NT2/D1 (cell line): ENCODE measurements at regions not wholly inside any gene's neighbourhood (a gene's known extent, or its start where the extent isn't known, plus 50 kb on each side); places are given as distances from the start of the nearest gene placed in this dataset.

Source experiments
- DNase-seq: peaks from one replicate; pipeline ENCODE4 v3.0.0-alpha.2; 2011; ENCODE audit warnings: low read depth, low spot score
- H3K27me3 ChIP-seq: 2 replicates; pipeline ENCODE4 v1.6.0; 2011; ENCODE audit warnings: mild to moderate bottlenecking; ENCODE audit not compliant: insufficient read length, insufficient read depth
- H3K36me3 ChIP-seq: 2 replicates; pipeline ENCODE4 v1.6.1; 2011; ENCODE audit warnings: mild to moderate bottlenecking, low read length, mixed read lengths; ENCODE audit not compliant: insufficient read depth, insufficient read length
- H3K4me1 ChIP-seq: 2 replicates; pipeline ENCODE4 v1.5.1; 2011; ENCODE audit not compliant: insufficient read depth, insufficient read length
- H3K4me3 ChIP-seq: 2 replicates; pipeline ENCODE4 v1.5.1; 2011; ENCODE audit warnings: low read depth; ENCODE audit not compliant: insufficient read length
- H3K9ac ChIP-seq: 2 replicates; pipeline ENCODE4 v1.6.0; 2011; ENCODE audit warnings: low read depth; ENCODE audit not compliant: insufficient read length
- H3K9me3 ChIP-seq: 2 replicates; pipeline ENCODE4 v1.5.1; 2011; ENCODE audit warnings: mild to moderate bottlenecking, low read length; ENCODE audit not compliant: insufficient read depth
- SUZ12 ChIP-seq: IDR thresholded peaks from 2 replicates; pipeline ENCODE4 v1.6.1; 2011; ENCODE audit not compliant: insufficient read length, insufficient read depth; ENCODE audit errors: extremely low read depth
- YY1 ChIP-seq: IDR thresholded peaks from 2 replicates; pipeline ENCODE4 v1.6.1; 2011; ENCODE audit not compliant: insufficient read length, insufficient read depth
- ZNF274 ChIP-seq: IDR thresholded peaks from 2 replicates; pipeline ENCODE4 v1.6.1; 2011; ENCODE audit warnings: mild to moderate bottlenecking, low read depth, low read length

DNA sequence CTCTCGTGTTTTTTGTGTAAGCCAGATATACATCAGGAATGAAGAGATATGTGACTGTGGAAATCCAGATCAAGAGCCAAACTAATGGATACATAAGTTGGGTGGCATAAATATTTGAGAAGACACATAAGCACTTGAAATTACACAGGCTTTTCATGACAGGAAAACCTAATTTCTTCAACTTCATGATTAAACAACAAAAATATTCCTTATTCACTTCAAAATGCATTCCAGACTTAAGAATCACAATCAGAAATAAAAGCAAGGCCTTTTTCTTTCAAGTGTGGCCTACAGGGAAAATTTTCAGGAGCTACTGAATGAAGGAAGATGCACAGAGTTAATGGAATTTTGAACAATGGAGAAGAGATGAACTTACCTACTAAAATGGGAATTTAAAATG is 515.6 kb downstream of the FOXG1 start:
- H3K4me1 ChIP-seq: no peaks in the 10 kb centered on the region
- H3K4me3 ChIP-seq: no peak overlapping the region
- TF ChIP-seq SUZ12 (no peak), YY1 (no peak), ZNF274 (no peak)
- no peak for DNase-seq
- H3K9ac ChIP-seq: no peak overlapping the region
- H3K36me3 ChIP-seq: no peaks in the 10 kb centered on the region
- no peaks in the 10 kb centered on the region for H3K27me3 ChIP-seq
- H3K9me3 ChIP-seq: no peaks in the 10 kb centered on the region

DNA sequence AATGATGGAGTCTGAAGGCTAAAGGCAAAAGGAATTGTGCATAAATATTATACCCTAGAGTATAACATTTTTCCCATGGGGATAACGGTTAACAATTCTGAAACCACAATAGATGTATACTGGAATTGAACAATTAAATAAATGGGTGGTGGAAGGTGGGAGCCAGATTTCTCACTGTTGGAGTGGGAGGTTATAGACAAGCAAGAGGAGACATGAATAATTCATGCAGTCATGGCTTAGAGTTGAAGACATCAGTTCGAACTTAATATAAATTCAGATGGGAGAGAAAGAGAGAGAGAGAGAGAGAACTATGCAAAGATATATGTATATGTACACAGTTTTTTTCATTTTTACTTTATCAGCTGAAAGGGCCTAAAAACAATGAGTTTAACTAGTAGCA is 523.9 kb downstream of the FOXG1 start:
- Histone ChIP-seq H3K36me3 (no peaks in the 10 kb centered on the region), H3K4me1 (no peaks in the 10 kb centered on the region), H3K27me3 (no peaks in the 10 kb centered on the region), H3K4me3 (no peak overlapping the region), H3K9me3 (peaks cover 13% of the 10 kb centered on the region; the same call in 1 of the 2 replicates), H3K9ac (no peak overlapping the region)
- TF ChIP-seq SUZ12: no peak
- no peak for TF ChIP-seq ZNF274
- TF ChIP-seq YY1: no peak
- no peak for DNase-seq

DNA sequence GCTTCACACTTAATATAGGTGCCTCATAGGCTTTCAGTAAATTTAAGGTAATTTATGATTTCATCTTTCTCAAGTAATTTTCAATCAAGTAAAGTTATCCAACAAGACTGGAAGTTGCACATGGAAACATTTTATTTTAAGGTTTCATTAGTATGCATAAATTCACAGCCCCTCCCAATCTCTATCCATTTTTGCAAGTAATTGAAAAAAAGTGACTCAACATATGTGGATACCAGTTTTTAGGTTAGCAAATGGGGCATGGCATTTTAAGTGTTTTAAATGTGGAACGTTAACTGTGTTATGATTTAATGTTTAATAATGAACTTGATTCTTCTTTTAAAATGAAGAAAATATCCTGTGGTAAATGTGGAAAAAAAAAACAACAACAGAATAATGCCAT is 532.8 kb downstream of the FOXG1 start:
- DNase-seq: no peak
- Histone ChIP-seq H3K4me1 (no peaks in the 10 kb centered on the region), H3K27me3 (no peaks in the 10 kb centered on the region), H3K4me3 (no peak overlapping the region), H3K9me3 (peaks cover 5% of the 10 kb centered on the region; the same call in 1 of the 2 replicates), H3K36me3 (no peaks in the 10 kb centered on the region), H3K9ac (no peak overlapping the region)
- TF ChIP-seq SUZ12 (no peak), ZNF274 (no peak), YY1 (no peak)

DNA sequence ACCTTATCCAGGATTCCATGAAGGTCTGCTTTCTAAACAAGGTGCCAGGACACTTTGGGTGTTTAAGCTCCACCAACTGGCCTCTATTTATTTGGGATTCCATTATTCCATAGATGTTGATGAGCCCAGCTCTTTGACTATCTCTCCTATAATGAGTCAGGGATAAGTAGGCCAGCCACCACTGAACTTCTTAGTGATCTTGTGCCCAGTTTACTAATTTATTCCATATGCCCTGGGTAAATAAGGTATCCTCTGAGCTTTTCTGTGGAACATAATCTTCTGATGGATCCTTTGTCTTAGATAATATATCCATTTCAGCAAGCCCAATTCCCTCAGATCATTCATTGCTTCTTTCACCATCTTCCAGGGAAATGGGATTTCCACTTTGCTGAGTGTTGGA is 535.0 kb downstream of the FOXG1 start:
- no peak overlapping the region for H3K4me3 ChIP-seq
- TF ChIP-seq YY1 (no peak), ZNF274 (no peak), SUZ12 (no peak)
- no peak overlapping the region for H3K9ac ChIP-seq
- H3K4me1 ChIP-seq: no peaks in the 10 kb centered on the region
- H3K27me3 ChIP-seq: no peaks in the 10 kb centered on the region
- no peaks in the 10 kb centered on the region for H3K9me3 ChIP-seq
- no peak for DNase-seq
- H3K36me3 ChIP-seq: no peaks in the 10 kb centered on the region

DNA sequence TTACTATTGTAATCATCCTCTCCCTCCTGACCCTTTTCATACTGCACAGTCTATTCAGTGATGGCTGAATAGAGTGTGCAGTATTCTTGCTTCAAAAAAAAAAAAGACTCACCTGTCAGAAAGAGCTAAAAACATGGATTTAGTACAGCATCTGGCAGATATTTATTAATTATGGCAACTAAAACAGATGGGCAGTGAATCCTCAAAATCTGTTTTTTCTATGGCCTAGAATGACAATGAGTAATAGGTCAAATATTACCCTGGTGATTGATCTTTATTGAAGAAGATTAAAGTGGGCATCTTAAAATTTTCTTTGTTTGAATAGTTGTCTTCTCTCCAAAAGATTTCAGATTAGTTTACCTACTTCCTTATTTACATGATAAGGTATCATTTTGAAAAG is 543.6 kb downstream of the FOXG1 start:
- H3K36me3 ChIP-seq: no peaks in the 10 kb centered on the region
- no peak for DNase-seq
- H3K27me3 ChIP-seq: no peaks in the 10 kb centered on the region
- no peak for TF ChIP-seq SUZ12
- TF ChIP-seq ZNF274: no peak
- no peak for TF ChIP-seq YY1
- H3K4me1 ChIP-seq: no peaks in the 10 kb centered on the region
- H3K9ac ChIP-seq: no peak overlapping the region
- no peak overlapping the region for H3K4me3 ChIP-seq
- no peaks in the 10 kb centered on the region for H3K9me3 ChIP-seq

DNA sequence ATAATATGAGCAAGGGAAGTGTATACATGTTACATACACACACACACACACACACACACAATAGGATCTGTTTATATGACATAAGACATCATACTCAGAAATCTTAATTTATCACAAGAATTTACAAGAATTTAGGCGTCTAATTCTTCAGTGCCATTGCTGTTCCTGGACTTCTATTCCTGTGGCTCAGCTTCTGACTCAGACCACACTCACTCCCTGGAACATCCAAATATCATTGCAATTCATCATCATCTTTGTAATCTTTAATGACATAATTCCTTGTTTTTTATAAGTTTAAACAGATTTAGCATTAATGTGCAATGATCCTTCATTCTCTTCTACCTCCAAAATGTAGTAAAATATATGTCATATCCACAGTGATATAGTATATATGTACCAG is 544.2 kb downstream of the FOXG1 start:
- no peaks in the 10 kb centered on the region for H3K36me3 ChIP-seq
- no peaks in the 10 kb centered on the region for H3K4me1 ChIP-seq
- no peaks in the 10 kb centered on the region for H3K27me3 ChIP-seq
- DNase-seq: no peak
- no peaks in the 10 kb centered on the region for H3K9me3 ChIP-seq
- H3K4me3 ChIP-seq: no peak overlapping the region
- H3K9ac ChIP-seq: no peak overlapping the region
- TF ChIP-seq SUZ12: no peak
- no peak for TF ChIP-seq ZNF274
- no peak for TF ChIP-seq YY1

DNA sequence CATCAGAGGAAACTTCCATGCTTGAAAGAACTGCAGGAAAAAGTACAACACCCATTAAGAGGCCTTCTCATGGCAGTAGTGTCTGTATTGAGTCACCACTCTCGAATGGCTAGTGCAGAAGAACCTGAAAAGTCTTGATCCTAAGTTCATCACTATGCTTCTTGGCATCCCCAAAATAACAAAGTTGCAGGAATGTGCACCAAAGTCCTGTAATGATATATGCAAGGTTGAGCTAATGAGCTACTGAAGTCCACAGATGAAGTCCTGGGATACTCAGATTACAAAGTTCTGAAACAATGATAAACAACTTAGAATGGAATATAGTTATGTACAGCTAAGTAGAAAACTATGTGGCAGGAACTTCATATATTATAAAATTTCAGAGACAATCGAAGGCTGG is 545.4 kb downstream of the FOXG1 start:
- H3K4me1 ChIP-seq: no peaks in the 10 kb centered on the region
- no peak for DNase-seq
- H3K27me3 ChIP-seq: no peaks in the 10 kb centered on the region
- no peak for TF ChIP-seq ZNF274
- no peaks in the 10 kb centered on the region for H3K36me3 ChIP-seq
- no peak overlapping the region for H3K4me3 ChIP-seq
- no peaks in the 10 kb centered on the region for H3K9me3 ChIP-seq
- H3K9ac ChIP-seq: no peak overlapping the region

DNA sequence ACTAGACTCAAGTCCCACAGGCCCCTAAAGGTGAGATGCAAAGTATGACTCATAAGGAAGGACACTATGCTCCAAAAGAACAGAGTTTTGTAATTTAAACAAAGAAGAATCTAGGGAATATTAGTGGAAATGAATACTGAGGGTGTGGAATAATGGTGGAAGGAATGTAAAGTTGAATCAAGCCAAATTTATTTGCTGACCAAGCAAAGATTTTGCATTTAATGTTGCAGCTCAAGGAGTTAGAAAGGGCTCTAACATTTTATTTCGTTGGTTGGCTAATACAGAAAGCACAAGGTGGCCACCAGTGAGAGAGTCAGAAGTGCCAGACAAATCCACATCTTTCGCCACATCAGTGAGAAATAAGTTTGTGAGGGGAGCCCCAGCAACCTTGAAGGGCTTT is 550.3 kb downstream of the FOXG1 start:
- H3K4me3 ChIP-seq: no peak overlapping the region
- no peaks in the 10 kb centered on the region for H3K4me1 ChIP-seq
- no peaks in the 10 kb centered on the region for H3K36me3 ChIP-seq
- H3K9me3 ChIP-seq: no peaks in the 10 kb centered on the region
- TF ChIP-seq ZNF274 (no peak), SUZ12 (no peak), YY1 (no peak)
- no peak overlapping the region for H3K9ac ChIP-seq
- no peak for DNase-seq
- no peaks in the 10 kb centered on the region for H3K27me3 ChIP-seq
